ENCODE measurements at regions not wholly inside any gene's neighbourhood (a gene's known extent, or its start where the extent isn't known, plus 50 kb on each side); places are given as distances from the start of the nearest gene placed in this dataset.

- no peak for DNase-seq (ENCODE audit: low read depth)
These were observed 186.8 kb upstream of the GLI2 start for GRCh38 chr2:120548627-120549608.

- DNase-seq (ENCODE audit: low read depth): no peak
These were observed 185.8 kb upstream of the GLI2 start for GRCh38 chr2:120549841-120550240.

- DNase-seq (ENCODE audit: low read depth): no peak
These were observed 185.4 kb upstream of the GLI2 start for GRCh38 chr2:120550282-120550681.

- no peak for DNase-seq (ENCODE audit: low read depth)
These were observed 184.7 kb upstream of the GLI2 start for GRCh38 chr2:120550893-120551446.

- DNase-seq (ENCODE audit: low read depth): no peak
These were observed 184.1 kb upstream of the GLI2 start for GRCh38 chr2:120551522-120551921.

GRCh38 chr2:120552079-120552478, 183.6 kb upstream of the GLI2 start:
- no peak for DNase-seq (ENCODE audit: low read depth)

- DNase-seq (ENCODE audit: low read depth): no peak
These were observed 182.7 kb upstream of the GLI2 start for GRCh38 chr2:120552800-120553481.

GRCh38 chr2:120554625-120555032, 181.0 kb upstream of the GLI2 start:
- DNase-seq (ENCODE audit: low read depth): no peak

GRCh38 chr2:120555092-120555491, 180.6 kb upstream of the GLI2 start:
- no peak for DNase-seq (ENCODE audit: low read depth)

- no peak for DNase-seq (ENCODE audit: low read depth)
These were observed 178.8 kb upstream of the GLI2 start for GRCh38 chr2:120556911-120557310.

GRCh38 chr2:120558847-120559246, 176.8 kb upstream of the GLI2 start:
- no peak for DNase-seq (ENCODE audit: low read depth)

GRCh38 chr2:120559401-120559800, 176.3 kb upstream of the GLI2 start:
- DNase-seq (ENCODE audit: low read depth): no peak

GRCh38 chr2:120560330-120560729, 175.3 kb upstream of the GLI2 start:
- DNase-seq (ENCODE audit: low read depth): no peak

GRCh38 chr2:120561379-120562035, 174.2 kb upstream of the GLI2 start:
- no peak for DNase-seq (ENCODE audit: low read depth)

- DNase-seq (ENCODE audit: low read depth): no peak
These were observed 173.3 kb upstream of the GLI2 start for GRCh38 chr2:120562218-120563005.

- no peak for DNase-seq (ENCODE audit: low read depth)
These were observed 172.1 kb upstream of the GLI2 start for GRCh38 chr2:120563616-120564015.

GRCh38 chr2:120564213-120565094, 171.2 kb upstream of the GLI2 start:
- no peak for DNase-seq (ENCODE audit: low read depth)

GRCh38 chr2:120565095-120565460, 170.6 kb upstream of the GLI2 start:
- no peak for DNase-seq (ENCODE audit: low read depth)

GRCh38 chr2:120565929-120566328, 169.7 kb upstream of the GLI2 start:
- no peak for DNase-seq (ENCODE audit: low read depth)

GRCh38 chr2:120566331-120567035, 169.2 kb upstream of the GLI2 start:
- DNase-seq (ENCODE audit: low read depth): no peak

Measured in activated T-helper 9 cell treated with anti-CD3 and anti-CD28 coated beads, Interleukin-2, amount 50 U/mL, for 16 hours (primary cell).